IMR-90 (cell line): ENCODE measurements at regions not wholly inside any gene's neighbourhood (a gene's known extent, or its start where the extent isn't known, plus 50 kb on each side); places are given as distances from the start of the nearest gene placed in this dataset.

ENCODE experiments used
- ATAC-seq: fragments of 200-7000 bp; cut with Tn5 transposase; 2 replicates; pipeline ENCODE4 v1.9.1; 2020; ENCODE audit warnings: low read depth, mild to moderate bottlenecking, moderate library complexity
- BruUV-seq: library from RNA; stranded (reverse); fragments of 400-500 nt; replicated peaks from 2 replicates; lab custom pipeline; 2021; lab: Mats Ljungman, UMichigan
- CTCF ChIA-PET: fragments of 300-600 bp; formaldehyde crosslinking; extraction: SDS; loops from one replicate; lab custom pipeline; 2021; ENCODE audit warnings: antibody characterized with exemption; lab: Yijun Ruan, JAX
- POLR2A ChIA-PET: fragments of 300-600 bp; sonication (Branson Sonifier 250); formaldehyde crosslinking; loops from one replicate; lab custom pipeline; 2022; ENCODE audit warnings: antibody characterized with exemption; ENCODE audit not compliant: unreplicated experiment; lab: Charles Lee
- DNase-seq: peaks from one replicate; pipeline ENCODE4 v3.0.0; 2013
- H2AFZ ChIP-seq: replicated peaks from 2 replicates; pipeline ENCODE3; 2013; ENCODE audit warnings: low read length, mild to moderate bottlenecking; ENCODE audit not compliant: poor library complexity
- H2AK5ac ChIP-seq: 2 replicates; pipeline ENCODE4 v1.6.1; 2013; ENCODE audit warnings: low read depth, low read length, inconsistent platforms
- H2AK9ac ChIP-seq: replicated peaks from 2 replicates; pipeline ENCODE3; 2013; ENCODE audit warnings: mild to moderate bottlenecking, low read depth, low read length, moderate library complexity; ENCODE audit not compliant: poor library complexity
- H2BK120ac ChIP-seq: 2 replicates; pipeline ENCODE4 v1.6.1; 2013; ENCODE audit warnings: low read depth, low read length, inconsistent platforms
- H2BK15ac ChIP-seq: 3 replicates; pipeline ENCODE4 v1.6.1; 2013; ENCODE audit warnings: low read depth, low read length, inconsistent platforms
- H2BK20ac ChIP-seq: 2 replicates; pipeline ENCODE4 v1.6.1; 2013; ENCODE audit warnings: low read depth, mild to moderate bottlenecking, inconsistent platforms, low read length, moderate library complexity
- H2BK5ac ChIP-seq: 2 replicates; pipeline ENCODE4 v1.6.1; 2013; ENCODE audit warnings: mild to moderate bottlenecking, low read depth, low read length, inconsistent platforms; ENCODE audit not compliant: poor library complexity, severe bottlenecking
- H3K14ac ChIP-seq: replicated peaks from 2 replicates; pipeline ENCODE4 v1.6.1; 2013; ENCODE audit warnings: low read depth, low read length, inconsistent platforms
- H3K18ac ChIP-seq: 2 replicates; pipeline ENCODE4 v1.6.1; 2013; ENCODE audit warnings: low read depth, low read length, control low read depth
- H3K23ac ChIP-seq: 2 replicates; pipeline ENCODE4 v1.6.1; 2013; ENCODE audit warnings: low read depth, low read length, inconsistent platforms
- H3K27ac ChIP-seq: 2 replicates; pipeline ENCODE4 v1.5.1; 2013; ENCODE audit warnings: mild to moderate bottlenecking, control low read depth, low read length; ENCODE audit not compliant: insufficient read depth
- H3K27me3 ChIP-seq: 2 replicates; pipeline ENCODE4 v1.6.1; 2013; ENCODE audit warnings: low read length; ENCODE audit not compliant: control insufficient read depth, insufficient read depth
- H3K36me3 ChIP-seq: 2 replicates; pipeline ENCODE4 v1.6.1; 2013; ENCODE audit warnings: low read length, mixed read lengths; ENCODE audit not compliant: control insufficient read depth, insufficient read depth
- H3K4ac ChIP-seq: 2 replicates; pipeline ENCODE4 v1.6.1; 2013; ENCODE audit warnings: low read depth, low read length, inconsistent platforms
- H3K4me1 ChIP-seq: 2 replicates; pipeline ENCODE4 v1.6.1; 2013; ENCODE audit warnings: low read length, mixed read lengths; ENCODE audit not compliant: control insufficient read depth, insufficient read depth
- H3K4me2 ChIP-seq: 2 replicates; pipeline ENCODE4 v1.6.1; 2013; ENCODE audit warnings: low read depth, mild to moderate bottlenecking, control low read depth, low read length, moderate library complexity
- H3K4me3 ChIP-seq: 2 replicates; pipeline ENCODE4 v1.5.1; 2013; ENCODE audit warnings: low read depth, mild to moderate bottlenecking, control low read depth, low read length, moderate library complexity; ENCODE audit not compliant: insufficient read depth
- H3K56ac ChIP-seq: 2 replicates; pipeline ENCODE4 v1.6.1; 2013; ENCODE audit warnings: low read length, inconsistent platforms; ENCODE audit not compliant: insufficient read depth; ENCODE audit errors: extremely low read depth
- H3K79me1 ChIP-seq, 2 experiments: 2 replicates each; pipeline ENCODE4 v1.6.1; 2013; ENCODE audit warnings: low read length in 2 of 2, inconsistent platforms in 1 of 2, low read depth in 1 of 2
- H3K9ac ChIP-seq: 2 replicates; pipeline ENCODE4 v1.6.1; 2013; ENCODE audit warnings: low read depth, low read length, control low read depth
- H3K9me1 ChIP-seq: 2 replicates; pipeline ENCODE4 v1.6.1; 2013; ENCODE audit warnings: low read length, inconsistent platforms; ENCODE audit not compliant: insufficient read depth
- H3K9me3 ChIP-seq: 2 replicates; pipeline ENCODE4 v1.6.1; 2013; ENCODE audit warnings: low read length; ENCODE audit not compliant: control insufficient read depth, insufficient read depth
- H4K20me1 ChIP-seq: 2 replicates; pipeline ENCODE4 v1.6.1; 2013; ENCODE audit warnings: low read length, inconsistent platforms; ENCODE audit not compliant: insufficient read depth
- H4K5ac ChIP-seq: 2 replicates; pipeline ENCODE4 v1.6.1; 2013; ENCODE audit warnings: mild to moderate bottlenecking, low read depth, low read length, control low read depth
- H4K8ac ChIP-seq, 2 experiments: 2 replicates each; pipeline ENCODE4 v1.6.1; 2013; ENCODE audit warnings: low read depth in 2 of 2, low read length in 2 of 2, control low read depth in 1 of 2, inconsistent platforms in 1 of 2
- H4K91ac ChIP-seq: 2 replicates; pipeline ENCODE4 v1.6.1; 2013; ENCODE audit warnings: low read depth, low read length, inconsistent platforms; ENCODE audit not compliant: insufficient read depth
- BHLHE40 ChIP-seq: fragments of 150-350 bp; IDR thresholded peaks from 2 replicates; pipeline ENCODE4 v1.6.1; 2016; ENCODE audit warnings: mild to moderate bottlenecking, low read depth, low read length
- CEBPB ChIP-seq: IDR thresholded peaks from 2 replicates; pipeline ENCODE4 v1.6.1; 2012; ENCODE audit warnings: low read depth, low read length, improper control_type of control experiment
- CHD1 ChIP-seq: IDR thresholded peaks from 2 replicates; pipeline ENCODE4 v1.6.1; 2012; ENCODE audit warnings: low read depth, low read length, improper control_type of control experiment
- FOS ChIP-seq: fragments of 150-350 bp; IDR thresholded peaks from 2 replicates; pipeline ENCODE4 v1.6.1; 2016; ENCODE audit warnings: low read depth, low read length
- MAFK ChIP-seq: IDR thresholded peaks from 2 replicates; pipeline ENCODE4 v1.6.1; 2012; ENCODE audit warnings: low read depth, low read length, improper control_type of control experiment
- MAZ ChIP-seq: IDR thresholded peaks from 2 replicates; pipeline ENCODE4 v1.6.1; 2012; ENCODE audit warnings: low read depth, mild to moderate bottlenecking, low read length, improper control_type of control experiment, moderate library complexity, borderline replicate concordance
- NFE2L2 ChIP-seq: fragments of 150-350 bp; IDR thresholded peaks from 2 replicates; pipeline ENCODE4 v1.6.1; 2016; ENCODE audit warnings: low read depth, mild to moderate bottlenecking, low read length
- POLR2A ChIP-seq: IDR thresholded peaks from 2 replicates; pipeline ENCODE4 v1.6.1; 2012; ENCODE audit warnings: mild to moderate bottlenecking, low read depth, low read length
- RAD21 ChIP-seq: IDR thresholded peaks from 2 replicates; pipeline ENCODE4 v1.6.1; 2012; ENCODE audit warnings: low read length, improper control_type of control experiment
- RCOR1 ChIP-seq: IDR thresholded peaks from 2 replicates; pipeline ENCODE4 v1.6.1; 2012; ENCODE audit warnings: mild to moderate bottlenecking, low read length, improper control_type of control experiment; ENCODE audit not compliant: insufficient replicate concordance
- RFX5 ChIP-seq: IDR thresholded peaks from 2 replicates; pipeline ENCODE4 v1.8.0; 2012; ENCODE audit warnings: low read depth, mild to moderate bottlenecking, low read length, moderate library complexity
- SMC3 ChIP-seq: fragments of 150-350 bp; IDR thresholded peaks from 2 replicates; pipeline ENCODE4 v1.6.1; 2016; ENCODE audit warnings: low read depth, mild to moderate bottlenecking, antibody characterized with exemption, low read length, moderate library complexity
- dilution Hi-C: fragments of 300-500 bp; cut with HindIII; formaldehyde crosslinking; loops from one replicate; pipeline ENCODE4 v1.14.3; 2018; ENCODE audit warnings: low sequenced_read_pairs; ENCODE audit not compliant: unreplicated experiment
- in situ Hi-C: fragments of 300-500 bp; cut with MboI; formaldehyde crosslinking; loops from 3 replicates; pipeline ENCODE4 v1.14.3; 2019; ENCODE audit warnings: low sequenced_read_pairs, inconsistent platforms, mixed read lengths
- intact Hi-C: fragments of 100-400 bp; cut with micrococcal nuclease; formaldehyde crosslinking; loops from 2 replicates; pipeline ENCODE4 v1.10.0; 2022
- TF ChIP-seq, protein P1 (sequence below): fragments of 150-350 bp; IDR thresholded peaks from 2 replicates; pipeline ENCODE4 v1.6.1; 2017; ENCODE audit warnings: mild to moderate bottlenecking, antibody characterized with exemption, low read length, low read depth
- TF ChIP-seq, protein P2 (sequence below): conservative IDR thresholded peaks from 2 replicates; pipeline ENCODE4 v1.5.1; 2012; ENCODE audit warnings: mild to moderate bottlenecking, low read depth, low read length, improper control_type of control experiment
- TF ChIP-seq, protein P3 (sequence below): fragments of 150-350 bp; IDR thresholded peaks from 2 replicates; pipeline ENCODE4 v1.6.1; 2016; ENCODE audit warnings: low read depth, mild to moderate bottlenecking, low read length, moderate library complexity, borderline replicate concordance

DNA sequence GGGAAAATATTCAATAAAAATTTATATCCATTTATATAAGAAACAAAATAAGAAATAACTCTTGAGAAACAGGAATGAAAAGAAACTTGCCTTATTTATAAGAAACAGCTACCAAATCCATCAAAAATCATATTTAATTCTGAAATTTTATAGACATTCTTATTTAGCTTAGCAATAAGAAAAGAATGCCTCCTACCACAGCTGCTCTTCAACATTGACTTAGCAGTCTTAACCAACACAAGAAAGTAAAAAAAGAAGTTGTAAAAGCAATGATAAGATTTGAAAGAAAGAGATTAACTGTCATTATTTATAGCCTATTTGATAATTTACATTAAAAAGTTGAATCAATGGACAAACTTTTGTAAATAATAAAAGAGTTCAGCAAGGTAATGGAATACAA lies 212.8 kb downstream of the ZNF365 start:
- in situ Hi-C loops (loop anchor here (25.0 kb wide), 1 partner anchor 550 kb away; no protein-coding TSS in a partner anchor), intact Hi-C loops (no loop called here), dilution Hi-C loops (no loop called here)
- Histone ChIP-seq H2AK9ac (no peak overlapping the region), H3K4me2 (no peak overlapping the region), H2BK120ac (no peak overlapping the region), H3K4me1 (peaks cover 18% of the 10 kb centered on the region), H3K27ac (no peak overlapping the region), H2AK5ac (no peak overlapping the region), H3K79me1 (no peaks in the 10 kb centered on the region), H3K27me3 (no peaks in the 10 kb centered on the region), H3K9me1 (peaks cover 9% of the 10 kb centered on the region), H3K56ac (no peak overlapping the region), H4K8ac (no peak overlapping the region), H3K14ac (no peak overlapping the region), H3K36me3 (no peaks in the 10 kb centered on the region), H3K23ac (no peak overlapping the region), H3K4me3 (no peak overlapping the region), H3K4ac (no peak overlapping the region), H4K91ac (no peak overlapping the region), H3K9me3 (no peaks in the 10 kb centered on the region), H3K9ac (no peak overlapping the region), H2BK20ac (no peak overlapping the region), H2BK15ac (no peak overlapping the region), H4K5ac (no peak overlapping the region), H3K18ac (no peak overlapping the region), H2AFZ (no peak overlapping the region), H4K20me1 (no peaks in the 10 kb centered on the region), H2BK5ac (no peak overlapping the region)
- ATAC-seq = no peak
- BruUV-seq = no TSS peak
- POLR2A ChIA-PET = no interaction called here
- TF ChIP-seq RAD21 (no peak), POLR2A (no peak), BHLHE40 (no peak), RFX5 (no peak), MAFK (no peak), NFE2L2 (no peak), SMC3 (no peak), CHD1 (no peak), CEBPB (no peak), RCOR1 (no peak), MAZ (no peak), FOS (no peak)
- TF ChIP-seq, protein P1, sequence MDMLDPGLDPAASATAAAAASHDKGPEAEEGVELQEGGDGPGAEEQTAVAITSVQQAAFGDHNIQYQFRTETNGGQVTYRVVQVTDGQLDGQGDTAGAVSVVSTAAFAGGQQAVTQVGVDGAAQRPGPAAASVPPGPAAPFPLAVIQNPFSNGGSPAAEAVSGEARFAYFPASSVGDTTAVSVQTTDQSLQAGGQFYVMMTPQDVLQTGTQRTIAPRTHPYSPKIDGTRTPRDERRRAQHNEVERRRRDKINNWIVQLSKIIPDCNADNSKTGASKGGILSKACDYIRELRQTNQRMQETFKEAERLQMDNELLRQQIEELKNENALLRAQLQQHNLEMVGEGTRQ = no peak
- TF ChIP-seq, protein P2, sequence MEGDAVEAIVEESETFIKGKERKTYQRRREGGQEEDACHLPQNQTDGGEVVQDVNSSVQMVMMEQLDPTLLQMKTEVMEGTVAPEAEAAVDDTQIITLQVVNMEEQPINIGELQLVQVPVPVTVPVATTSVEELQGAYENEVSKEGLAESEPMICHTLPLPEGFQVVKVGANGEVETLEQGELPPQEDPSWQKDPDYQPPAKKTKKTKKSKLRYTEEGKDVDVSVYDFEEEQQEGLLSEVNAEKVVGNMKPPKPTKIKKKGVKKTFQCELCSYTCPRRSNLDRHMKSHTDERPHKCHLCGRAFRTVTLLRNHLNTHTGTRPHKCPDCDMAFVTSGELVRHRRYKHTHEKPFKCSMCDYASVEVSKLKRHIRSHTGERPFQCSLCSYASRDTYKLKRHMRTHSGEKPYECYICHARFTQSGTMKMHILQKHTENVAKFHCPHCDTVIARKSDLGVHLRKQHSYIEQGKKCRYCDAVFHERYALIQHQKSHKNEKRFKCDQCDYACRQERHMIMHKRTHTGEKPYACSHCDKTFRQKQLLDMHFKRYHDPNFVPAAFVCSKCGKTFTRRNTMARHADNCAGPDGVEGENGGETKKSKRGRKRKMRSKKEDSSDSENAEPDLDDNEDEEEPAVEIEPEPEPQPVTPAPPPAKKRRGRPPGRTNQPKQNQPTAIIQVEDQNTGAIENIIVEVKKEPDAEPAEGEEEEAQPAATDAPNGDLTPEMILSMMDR = no peak
- TF ChIP-seq, protein P3, sequence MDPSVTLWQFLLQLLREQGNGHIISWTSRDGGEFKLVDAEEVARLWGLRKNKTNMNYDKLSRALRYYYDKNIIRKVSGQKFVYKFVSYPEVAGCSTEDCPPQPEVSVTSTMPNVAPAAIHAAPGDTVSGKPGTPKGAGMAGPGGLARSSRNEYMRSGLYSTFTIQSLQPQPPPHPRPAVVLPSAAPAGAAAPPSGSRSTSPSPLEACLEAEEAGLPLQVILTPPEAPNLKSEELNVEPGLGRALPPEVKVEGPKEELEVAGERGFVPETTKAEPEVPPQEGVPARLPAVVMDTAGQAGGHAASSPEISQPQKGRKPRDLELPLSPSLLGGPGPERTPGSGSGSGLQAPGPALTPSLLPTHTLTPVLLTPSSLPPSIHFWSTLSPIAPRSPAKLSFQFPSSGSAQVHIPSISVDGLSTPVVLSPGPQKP = no peak
- CTCF ChIA-PET = no interaction called here
- peak; percentile 41 for DNase-seq
